T-helper 1 cell treated with Interleukin-12 subunit alpha and Interleukin-12 subunit beta and Interleukin-4 antibody, amounts not matched to agents 30 ng/mL and 1 ng/mL, for 36 hours (primary cell): ENCODE measurements at regions not wholly inside any gene's neighbourhood (a gene's known extent, or its start where the extent isn't known, plus 50 kb on each side); places are given as distances from the start of the nearest gene placed in this dataset.

Source experiments
- intact Hi-C: fragments of 100-400 bp; cut with micrococcal nuclease; formaldehyde crosslinking; loops from one replicate; pipeline ENCODE4 v1.15.1; 2024

DNA sequence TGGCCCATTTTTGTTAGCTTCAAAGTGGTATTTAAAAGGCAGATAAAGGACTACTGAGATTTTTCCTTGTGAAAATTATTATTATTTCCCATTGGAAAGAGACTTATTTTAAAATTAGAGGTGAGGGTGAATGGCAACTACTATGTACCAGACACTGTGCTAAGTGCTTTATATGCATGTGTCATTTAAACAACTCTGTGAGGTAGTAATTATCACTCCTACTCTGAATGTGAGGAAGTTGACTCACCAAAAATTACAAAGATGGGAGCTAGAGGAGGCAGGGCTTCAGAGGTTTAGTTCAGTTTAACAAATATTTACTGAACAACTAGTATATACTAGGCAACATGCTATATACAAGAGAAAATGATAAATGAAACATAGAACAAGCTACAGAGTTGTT lies 78.2 kb downstream of the MSL3 start:
- intact Hi-C loops: no loop called here

DNA sequence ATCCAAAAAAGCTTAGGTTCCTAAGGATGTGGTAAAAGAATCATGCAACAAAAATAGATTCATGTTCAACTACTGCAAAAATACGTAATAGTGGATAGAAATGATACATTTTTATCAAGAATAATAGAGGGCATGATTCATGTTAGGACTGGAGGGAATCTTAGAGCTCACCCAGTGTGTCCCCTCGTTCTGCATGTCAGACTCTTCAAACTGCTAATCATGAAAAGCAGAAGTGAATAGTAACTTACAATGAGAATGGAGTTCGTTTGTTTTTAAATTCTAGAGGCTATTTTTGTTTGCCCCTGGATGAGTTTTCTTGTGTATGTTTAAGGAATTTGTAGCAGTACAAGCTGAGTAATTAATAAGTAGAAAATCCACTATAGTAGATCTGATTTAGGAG lies 79.4 kb downstream of the MSL3 start:
- intact Hi-C loops: no loop called here

DNA sequence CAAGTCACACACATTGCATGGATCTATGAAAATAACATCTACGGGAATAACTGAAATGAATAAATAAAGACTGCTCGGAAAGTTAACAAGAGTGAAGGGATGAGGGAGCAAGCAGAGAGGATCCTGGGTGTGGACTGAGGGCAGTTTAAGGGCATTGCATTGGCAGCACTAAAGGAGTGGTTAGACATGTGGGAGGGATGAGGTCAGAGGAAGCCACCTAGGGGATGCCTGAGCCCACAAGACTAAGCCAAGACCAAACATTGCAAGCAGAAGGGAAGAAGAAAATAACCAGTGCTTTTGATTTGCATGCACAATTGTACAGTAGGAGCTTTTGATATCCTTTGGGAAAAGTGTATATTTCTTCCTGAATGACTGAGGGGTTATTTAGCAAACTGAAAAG lies 106.1 kb downstream of the MSL3 start:
- intact Hi-C loops: no loop called here

DNA sequence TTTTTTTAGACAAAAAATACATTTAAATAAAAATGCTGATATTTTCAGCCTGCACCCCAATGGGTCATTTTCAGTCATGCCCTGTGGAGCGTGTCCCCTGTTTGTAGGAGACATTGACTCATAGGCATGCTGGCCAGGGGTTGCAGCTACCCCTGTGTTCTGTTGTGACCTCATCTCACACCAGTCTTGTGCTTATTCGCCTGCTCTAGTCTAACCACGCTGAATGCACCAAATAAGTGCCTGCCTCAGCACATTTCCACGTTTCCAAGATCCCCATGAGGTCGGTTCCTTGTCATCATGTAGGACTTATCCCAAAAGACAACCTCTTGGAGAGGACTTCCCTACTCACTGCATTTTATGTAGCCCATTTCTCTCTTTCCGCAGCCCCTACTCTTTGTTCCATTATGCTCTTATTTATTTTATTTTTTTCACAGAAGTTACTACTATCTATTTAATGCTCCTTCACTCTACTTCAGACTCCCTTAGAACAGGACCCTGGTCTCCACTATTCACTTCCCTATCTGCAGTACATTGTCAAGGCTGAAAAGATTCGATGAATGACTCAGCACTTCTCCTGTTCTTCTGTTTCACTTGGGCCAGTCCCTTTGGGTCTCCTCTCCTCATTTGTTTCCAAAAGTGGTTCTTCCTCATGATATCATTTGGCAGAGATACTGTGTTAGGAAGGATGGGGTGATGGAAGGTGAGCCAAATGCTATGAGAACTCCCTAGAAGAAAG lies 109.7 kb downstream of the MSL3 start:
- intact Hi-C loops: no loop called here

DNA sequence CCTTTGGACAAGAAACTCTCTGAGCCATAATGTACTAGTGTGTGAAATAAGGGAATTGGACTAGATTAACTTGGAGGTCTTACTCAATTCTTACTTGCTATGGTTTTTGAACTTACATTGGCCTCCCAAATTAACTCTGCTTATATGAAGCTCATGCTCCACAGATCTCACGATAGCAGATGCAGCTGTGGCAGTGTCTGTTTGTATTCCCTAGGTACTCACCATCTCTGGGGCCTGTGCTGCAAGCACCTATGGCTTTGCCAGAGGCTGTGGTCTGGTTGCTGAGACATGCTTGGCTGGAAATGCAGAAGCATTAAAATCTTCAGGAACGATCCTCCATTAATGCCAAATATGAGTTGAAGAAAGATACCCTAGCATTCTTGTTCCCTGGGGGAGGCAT lies 112.8 kb downstream of the MSL3 start:
- intact Hi-C loops: no loop called here

DNA sequence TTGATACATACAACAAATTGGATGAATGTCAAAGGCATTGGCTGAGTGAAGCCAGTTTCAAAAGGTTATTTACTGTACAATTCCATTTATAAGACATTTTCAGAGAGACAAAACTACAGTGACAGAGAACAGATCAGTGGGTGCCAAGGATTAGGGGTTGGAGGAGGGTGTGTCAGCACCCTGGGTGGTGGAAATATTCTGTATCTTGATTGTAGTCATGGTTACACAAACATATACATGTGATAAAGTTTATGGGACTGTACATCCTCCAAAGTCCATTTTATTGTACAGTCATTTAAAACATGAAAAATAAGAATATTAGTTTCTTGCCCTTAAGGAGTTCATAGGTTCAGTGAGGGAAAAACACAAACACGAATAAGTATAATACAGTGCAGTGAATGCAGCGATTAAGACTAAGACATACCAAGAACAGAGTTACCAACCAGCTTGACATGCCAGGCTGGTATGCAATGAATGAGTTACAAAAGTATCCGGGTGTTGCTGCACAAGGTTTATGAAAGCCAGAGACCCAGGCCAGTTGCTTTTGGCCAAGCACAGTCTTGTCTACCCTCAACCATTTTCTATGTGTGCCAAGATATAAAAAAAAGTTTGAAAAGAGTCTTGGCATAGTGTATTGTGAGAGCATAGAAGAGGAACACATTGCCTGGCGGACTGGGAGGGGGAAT lies 123.6 kb downstream of the MSL3 start:
- intact Hi-C loops: no loop called here

DNA sequence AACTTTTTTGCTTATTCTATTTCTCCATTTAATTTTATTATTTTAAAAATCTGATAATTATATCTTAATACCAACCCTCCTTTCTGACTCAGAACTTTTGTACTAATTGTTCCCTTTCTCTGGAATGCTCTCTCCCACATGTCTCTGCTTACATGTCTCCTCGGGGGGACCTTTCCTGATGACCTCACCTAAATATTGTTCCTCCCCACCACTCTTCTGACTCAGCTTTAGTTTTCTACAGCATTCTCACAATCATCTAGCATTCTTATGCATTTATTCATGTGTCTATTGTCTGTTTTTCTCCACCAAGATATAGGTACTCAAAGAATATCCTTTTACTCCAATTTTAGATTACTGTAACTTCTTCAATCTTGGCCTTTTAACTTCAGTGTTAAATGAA lies 128.7 kb downstream of the MSL3 start:
- intact Hi-C loops: no loop called here

DNA sequence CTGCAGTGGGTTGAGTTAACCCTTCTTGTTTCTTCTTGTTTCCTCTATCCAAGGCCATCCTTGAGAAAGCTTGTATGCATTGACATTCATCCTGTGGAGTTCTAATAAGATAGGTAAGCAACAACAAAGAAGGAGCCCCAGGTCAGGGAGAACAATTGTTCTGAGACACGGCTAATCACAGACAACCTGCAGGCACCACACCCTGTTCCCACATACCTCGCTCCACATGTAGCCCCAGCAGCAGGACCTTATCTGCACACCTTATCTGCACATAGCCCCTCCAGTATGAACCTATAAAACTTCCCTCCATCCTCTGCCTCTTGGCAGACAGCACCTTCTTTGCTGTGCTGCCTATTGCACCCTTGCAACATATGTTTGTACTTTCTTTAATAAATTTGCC lies 129.1 kb downstream of the MSL3 start:
- intact Hi-C loops: no loop called here

DNA sequence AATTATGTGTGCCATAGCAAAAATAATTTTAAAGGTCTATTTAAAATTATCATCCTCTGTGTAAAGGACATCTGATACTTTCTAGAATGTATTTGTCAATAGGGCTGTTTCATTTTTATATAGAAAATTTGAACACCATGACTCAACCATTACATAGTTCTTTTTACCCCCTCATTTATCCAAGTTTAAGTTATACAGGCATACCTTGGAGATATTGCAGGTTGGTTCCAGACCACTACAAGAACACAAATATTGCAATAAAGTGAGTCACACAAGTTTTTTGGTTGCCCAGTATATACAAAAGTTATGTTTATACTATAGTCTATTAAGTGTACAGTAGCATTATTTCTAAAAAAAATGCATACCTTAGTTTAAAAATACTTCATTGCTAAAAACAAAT lies 130.4 kb downstream of the MSL3 start:
- intact Hi-C loops: no loop called here

DNA sequence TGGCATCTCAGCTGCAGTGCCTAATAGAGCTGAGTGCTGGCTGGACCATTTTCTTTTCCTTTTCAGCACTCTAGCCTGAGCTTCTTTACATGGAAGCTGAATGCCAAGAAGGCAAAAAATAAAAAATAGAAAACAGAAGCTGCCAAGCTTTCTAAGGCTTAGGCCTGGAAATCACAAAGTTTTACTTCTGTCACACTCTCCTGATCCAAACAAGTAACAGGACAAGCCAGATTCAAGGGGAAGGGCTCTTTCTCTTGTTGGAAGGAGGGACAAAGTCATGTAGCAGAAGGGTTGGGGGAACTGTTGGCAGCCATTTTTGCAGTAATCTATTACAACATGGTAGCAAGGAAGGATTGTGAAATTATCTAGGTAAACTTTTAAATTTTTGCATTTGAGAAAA lies 131.8 kb downstream of the MSL3 start:
- intact Hi-C loops: no loop called here

DNA sequence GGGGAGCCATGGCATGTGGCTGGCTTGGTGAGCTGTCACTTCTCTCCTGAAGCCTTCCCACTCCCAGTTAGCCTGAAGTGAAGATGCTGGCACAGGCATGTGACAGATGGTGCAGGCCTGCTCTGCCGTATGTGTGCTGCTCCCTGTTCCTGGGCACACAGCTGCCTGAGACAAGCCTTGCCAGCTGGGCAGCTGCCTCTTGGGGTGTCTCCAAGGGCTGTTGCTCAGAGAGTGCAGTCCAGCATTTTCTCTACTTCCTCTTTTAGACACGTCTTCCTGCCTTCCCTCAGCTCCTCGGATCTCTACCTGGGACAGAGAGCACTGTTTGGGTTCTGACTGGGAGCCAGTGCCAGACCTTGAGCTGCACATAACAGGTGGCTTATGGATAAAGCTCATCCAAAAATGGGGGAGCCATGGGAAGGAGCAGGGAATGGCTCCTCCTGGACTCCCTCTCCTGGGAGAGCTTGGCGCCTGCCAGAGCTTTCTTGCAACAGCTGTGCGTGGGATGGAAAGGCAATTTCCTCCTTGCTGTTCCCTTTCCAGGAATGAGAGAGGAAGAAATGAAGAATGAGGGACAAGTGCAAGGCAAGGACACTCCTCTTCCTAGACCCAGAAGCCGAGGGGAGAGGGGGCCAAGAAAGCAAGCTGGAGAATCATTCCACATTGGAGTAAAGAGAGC lies 132.9 kb downstream of the MSL3 start:
- intact Hi-C loops: no loop called here

DNA sequence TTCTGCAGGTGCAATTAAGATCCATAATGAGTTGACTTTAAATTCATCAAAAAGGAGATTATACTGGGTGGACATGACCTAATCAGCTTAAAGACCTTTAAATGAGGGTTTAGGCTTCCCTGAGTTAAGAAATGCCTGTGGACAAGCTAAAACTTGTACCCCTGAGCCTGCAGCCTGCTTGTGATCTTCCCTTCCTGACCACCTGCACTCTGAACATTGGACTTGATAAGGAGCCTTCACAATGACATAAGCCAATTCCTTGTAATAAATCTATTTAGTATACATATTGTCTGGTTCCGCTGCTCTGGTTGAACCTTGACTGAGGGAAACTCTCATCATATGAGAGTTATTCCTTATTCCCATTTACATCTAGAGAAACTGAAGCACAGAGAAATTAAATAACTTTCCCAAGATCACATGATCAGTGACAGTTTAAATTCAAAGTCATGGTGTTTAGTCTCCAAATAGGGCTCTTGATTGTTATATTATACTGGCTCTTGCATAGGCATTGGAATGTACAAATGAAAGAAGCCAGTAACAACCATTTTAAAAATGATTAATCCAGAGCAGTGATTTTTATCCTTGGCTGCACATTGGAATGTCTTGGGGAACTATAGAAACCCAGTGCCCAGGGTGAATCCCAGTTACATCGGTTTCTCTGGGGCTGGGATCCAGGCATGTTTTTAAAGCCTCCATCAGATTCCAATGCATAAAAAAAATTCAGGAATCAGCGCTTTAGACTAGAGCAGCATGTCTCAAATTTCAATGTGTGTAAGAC lies 136.1 kb downstream of the MSL3 start:
- intact Hi-C loops: no loop called here

DNA sequence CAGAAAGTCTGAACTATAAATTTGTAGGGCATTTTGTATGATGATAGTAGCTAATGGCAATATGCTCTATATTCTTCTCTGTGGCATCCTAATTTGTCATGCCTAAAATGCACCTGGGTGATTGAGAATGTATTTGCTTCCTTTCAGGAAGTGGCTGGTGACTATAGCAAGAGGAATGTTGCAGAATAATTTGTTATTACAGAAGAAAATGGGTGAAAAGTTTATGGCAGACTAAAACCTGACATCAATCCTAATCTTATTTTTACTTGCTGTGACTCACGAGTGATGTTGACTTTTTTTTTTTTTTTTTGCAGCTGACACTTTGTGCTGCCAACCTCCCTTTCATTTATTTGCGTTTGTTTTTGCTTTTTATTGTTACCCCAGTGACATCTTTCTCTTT lies 141.1 kb downstream of the MSL3 start:
- intact Hi-C loops: no loop called here

DNA sequence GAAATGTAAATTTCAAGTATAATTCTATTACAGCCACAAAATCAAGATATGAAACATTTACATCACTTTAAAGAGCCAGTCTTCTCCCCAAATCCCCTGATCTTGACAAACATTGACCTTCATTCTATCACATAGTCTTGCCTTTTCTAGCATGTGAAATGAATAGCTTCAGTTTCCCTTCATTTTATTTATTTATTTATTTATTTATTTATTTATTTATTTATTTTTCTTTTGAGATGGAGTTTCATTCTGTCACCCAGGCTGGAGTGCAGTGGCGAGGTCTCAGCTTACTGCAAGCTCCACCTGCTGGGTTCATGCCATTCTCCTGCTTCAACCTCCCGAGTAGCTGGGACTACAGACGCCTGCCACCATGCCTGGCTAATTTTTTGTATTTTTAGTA lies 147.9 kb downstream of the MSL3 start:
- intact Hi-C loops: loop anchor here (5.0 kb wide), 1 partner anchor 134 kb away; no protein-coding TSS in a partner anchor

DNA sequence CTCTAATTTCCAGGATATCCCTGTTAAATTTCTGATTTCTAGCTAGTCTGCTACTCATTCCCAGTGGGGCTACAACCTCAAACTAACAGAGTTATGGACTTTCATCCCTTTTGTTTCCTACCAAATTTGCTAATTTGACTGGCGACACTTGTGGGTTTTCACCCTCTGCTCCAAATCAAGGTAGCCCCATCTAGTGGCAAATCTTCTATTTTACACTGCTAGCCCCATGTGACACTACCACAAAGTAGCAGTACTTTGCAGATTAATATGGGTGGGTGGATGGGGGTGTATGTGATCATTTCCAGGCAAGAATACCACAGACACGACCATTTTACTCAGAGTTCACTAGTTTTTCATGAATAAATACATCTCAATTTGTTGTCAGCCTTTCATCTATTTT lies 150.3 kb downstream of the MSL3 start:
- intact Hi-C loops: loop anchor here (1.0 to 5.0 kb wide), 3 partner anchors 121 to 375 kb away; no protein-coding TSS in a partner anchor

DNA sequence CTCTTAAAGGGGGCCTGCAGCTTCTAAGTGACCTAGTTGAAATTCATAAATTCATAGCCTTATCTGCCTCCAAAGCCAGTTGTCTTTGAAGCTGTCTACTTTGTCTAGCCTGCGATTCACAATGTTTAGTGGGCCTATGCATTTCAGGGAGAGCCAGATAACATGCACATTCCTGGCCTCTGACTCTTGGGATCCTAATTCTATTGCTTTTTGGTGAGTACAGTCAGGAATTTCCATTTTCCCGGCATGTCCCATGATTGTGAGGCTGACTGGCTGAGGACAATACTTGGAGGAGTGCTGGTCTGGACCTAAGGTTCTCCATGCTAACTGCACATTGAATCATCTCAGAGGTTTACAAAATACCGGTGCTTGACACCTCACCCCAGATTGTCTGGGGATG lies 155.0 kb downstream of the MSL3 start:
- intact Hi-C loops: no loop called here

DNA sequence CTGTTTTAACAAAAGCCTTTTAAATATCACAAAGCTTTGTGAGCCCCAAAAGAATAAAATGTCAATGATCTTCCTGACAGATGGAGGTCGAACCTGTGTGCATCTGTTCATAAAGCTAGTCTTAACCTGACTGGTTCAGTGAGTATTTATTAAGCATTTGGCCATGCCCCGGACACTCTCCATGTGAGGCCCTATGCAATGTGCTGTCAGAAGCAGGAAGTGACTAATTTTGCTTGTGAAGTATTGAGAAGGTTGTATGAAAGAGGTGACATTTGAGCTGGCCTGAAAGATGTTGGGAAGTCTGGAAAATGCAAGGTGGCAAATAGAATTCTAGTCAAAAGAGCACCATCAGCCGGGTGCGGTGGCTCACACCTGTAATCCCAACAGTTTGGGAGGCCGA lies 171.4 kb downstream of the MSL3 start:
- intact Hi-C loops: no loop called here

DNA sequence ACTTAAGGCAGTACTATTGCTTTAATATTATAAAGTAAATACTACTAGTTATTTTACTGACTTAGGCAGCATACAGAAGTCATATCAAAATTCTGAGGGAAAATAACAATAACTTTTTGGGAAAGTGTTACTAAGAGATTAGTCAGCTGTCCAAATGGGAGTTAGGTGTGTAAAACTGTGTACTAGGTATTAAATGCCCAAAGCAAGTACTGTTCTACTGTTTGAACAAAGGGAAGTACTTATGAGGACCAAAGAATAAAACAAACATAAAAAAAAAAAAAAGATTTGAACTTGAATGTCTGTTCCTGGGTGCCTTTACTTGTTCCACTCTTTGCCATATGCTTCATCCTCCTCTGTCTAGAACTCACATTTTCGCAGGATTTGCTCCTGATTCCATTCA lies 174.4 kb downstream of the MSL3 start:
- intact Hi-C loops: no loop called here

DNA sequence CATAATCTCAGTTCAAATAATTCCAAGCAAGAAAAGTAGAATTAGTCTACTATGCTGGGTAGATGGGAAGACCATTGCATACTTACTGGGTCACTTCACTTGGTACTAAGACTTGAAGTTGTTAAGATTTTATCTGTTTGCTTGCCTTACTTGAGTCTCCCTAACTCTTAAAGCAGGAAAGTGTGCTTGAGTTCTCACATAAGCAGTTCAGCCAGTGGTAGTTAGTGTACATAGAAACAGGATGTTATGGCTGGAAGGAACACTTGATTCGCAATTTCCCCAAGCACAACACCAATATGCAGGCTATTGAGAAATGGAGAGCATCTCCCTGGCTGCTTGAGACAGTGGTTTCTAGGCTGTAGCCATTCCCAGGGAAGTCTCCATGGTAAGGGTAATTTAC lies 176.1 kb downstream of the MSL3 start:
- intact Hi-C loops: no loop called here

DNA sequence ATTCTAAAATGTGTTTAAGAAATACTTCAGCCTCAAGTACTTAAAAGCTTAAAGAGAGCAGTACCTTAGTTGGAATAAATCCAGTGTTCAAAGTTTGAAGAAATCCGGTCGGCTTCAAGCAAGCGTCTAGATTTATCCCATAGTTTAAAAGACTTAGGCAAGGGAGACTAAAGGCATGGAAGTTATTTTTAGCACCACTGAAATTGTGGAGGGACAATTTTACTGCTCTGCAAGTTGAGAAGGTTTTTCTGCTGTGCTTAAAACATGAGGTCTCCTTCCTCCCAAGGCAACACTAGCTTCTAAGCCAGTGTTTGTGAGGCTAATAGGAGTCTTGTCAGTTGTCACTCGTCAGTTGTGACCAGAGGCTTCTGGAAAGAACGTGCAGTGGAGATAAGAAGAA lies 183.5 kb downstream of the MSL3 start:
- intact Hi-C loops: no loop called here

DNA sequence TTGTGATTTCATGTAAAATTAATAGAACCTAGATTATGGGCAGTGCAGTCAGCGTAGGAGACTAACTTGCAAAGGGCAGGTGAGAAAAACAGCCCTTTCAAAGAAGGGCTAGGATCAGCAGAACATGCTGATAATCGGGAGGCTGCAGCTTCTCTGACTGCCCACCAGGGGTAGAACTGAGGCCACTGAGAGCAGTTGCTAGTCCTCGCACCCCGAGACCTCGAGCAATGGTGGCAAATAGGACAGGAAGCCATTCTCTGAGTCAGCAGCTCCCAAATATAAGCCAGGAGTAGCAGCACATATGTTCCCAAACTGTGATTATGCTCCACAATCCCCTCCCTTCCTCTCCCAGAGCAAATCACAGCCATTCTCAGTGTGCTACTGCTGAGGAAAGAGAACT lies 186.5 kb downstream of the MSL3 start:
- intact Hi-C loops: no loop called here

DNA sequence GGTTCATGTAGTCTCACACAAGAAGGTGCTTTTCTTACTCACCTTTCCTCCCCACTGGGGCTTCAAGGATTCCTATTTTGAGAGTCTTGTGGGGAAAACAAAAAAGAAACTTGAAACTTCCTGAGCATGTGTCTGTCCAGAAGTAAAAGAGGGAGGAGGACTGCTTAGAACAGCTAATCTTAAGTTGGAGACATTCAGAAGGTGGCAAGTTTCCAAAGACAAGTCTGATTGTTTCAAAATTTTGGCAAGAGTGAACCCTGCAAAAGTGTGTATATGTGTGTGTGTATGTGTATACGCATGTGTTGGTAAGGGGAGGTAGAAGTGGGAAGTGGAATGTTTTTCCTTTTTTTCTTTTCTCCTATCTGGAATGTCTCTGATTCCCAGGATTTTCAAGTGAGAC lies 189.0 kb upstream of the FRMPD4 start:
- intact Hi-C loops: no loop called here
